Thyroid gland (tissue), 4 donors: ENCODE measurements at regions not wholly inside any gene's neighbourhood (a gene's known extent, or its start where the extent isn't known, plus 50 kb on each side); places are given as distances from the start of the nearest gene placed in this dataset.
"Not testable (repeated sequence)": the region's sequence is repeated elsewhere in the genome, so short reads cannot be mapped to it uniquely, and the experiment has no call there.

Source experiments
- DNase-seq, 2 donors: peaks; one replicate each; pipeline ENCODE4 v3.0.0-alpha.2; 2019
- H3K27ac ChIP-seq, 3 donors: fragments of 200-600 bp; sonication (generic); 1 replicate in 2 of 3; 2 replicates in 1 of 3; pipeline ENCODE4 v1.5.1; 2016 to 2019; ENCODE audit warnings: mild to moderate bottlenecking in 1 of 3, moderate library complexity in 1 of 3
- H3K27me3 ChIP-seq: fragments of 200-600 bp; sonication (generic); one replicate; pipeline ENCODE4 v1.5.1; 2019
- H3K36me3 ChIP-seq, 2 donors: fragments of 200-600 bp; sonication (generic); one replicate each; pipeline ENCODE4 v1.5.1; 2016 to 2019
- H3K4me1 ChIP-seq, 2 donors: fragments of 200-600 bp; sonication (generic); one replicate each; pipeline ENCODE4 v1.5.1; 2017 to 2019
- H3K4me3 ChIP-seq, 3 donors: fragments of 200-600 bp; sonication (generic); replicated peaks in 1 of 3; 1 replicate in 2 of 3; 2 replicates in 1 of 3; pipeline ENCODE4 v1.5.1; 2016; ENCODE audit warnings: mild to moderate bottlenecking in 1 of 3
- H3K9me3 ChIP-seq: fragments of 200-600 bp; sonication (generic); one replicate; pipeline ENCODE4 v1.5.1; 2017
- POLR2A ChIP-seq, 2 donors: fragments of 450-650 bp; IDR thresholded peaks; one replicate each; pipeline ENCODE4 v1.6.1; 2017; ENCODE audit warnings: antibody characterized with exemption in 2 of 2, mild to moderate bottlenecking in 2 of 2, moderate library complexity in 1 of 2
- WGBS, 2 donors: methylation state at CpG; one replicate each; pipeline ENCODE4 v1.1.5; 2017; 5-methylcytosine and 5-hydroxymethylcytosine counted together
- intact Hi-C: fragments of 100-400 bp; cut with DNase I; formaldehyde crosslinking; loops from one replicate; pipeline ENCODE4 v1.15.1; 2023
- TF ChIP-seq, protein P1 (sequence below), 6 experiments: fragments of 200-600 bp in 3 of 6; fragments of 450-650 bp in 3 of 6; sonication (generic) in 3 of 6; IDR thresholded peaks; one replicate each; pipeline ENCODE4 v1.5.1; 2016 to 2019; ENCODE audit warnings: antibody characterized with exemption in 6 of 6, mild to moderate bottlenecking in 2 of 6, inconsistent platforms in 1 of 6, moderate library complexity in 1 of 6

DNA sequence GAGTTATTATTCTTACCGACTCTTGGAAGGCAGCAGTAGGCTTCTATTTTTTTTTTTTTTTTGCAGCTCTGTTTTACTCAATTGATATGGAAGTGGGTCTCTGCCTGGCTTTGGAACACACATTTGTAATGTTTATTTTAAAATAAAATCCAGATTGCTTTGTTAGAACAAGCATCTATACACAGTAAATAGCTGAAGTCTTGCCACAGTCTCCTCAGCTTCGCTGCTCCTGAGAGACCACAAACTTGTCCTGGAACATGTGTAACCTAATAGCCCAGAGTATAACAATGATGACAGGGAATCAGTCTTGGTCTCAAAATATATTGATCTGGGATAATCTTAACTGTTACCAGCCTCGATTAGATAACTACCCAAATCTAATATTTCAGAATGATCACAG, 299.8 kb upstream of the NOX3 start:
- H3K9me3 ChIP-seq, result no peaks in the 10 kb centered on the region
- no peaks in the 10 kb centered on the region for H3K36me3 ChIP-seq
- intact Hi-C loops, result no loop called here
- no peak for DNase-seq
- H3K27ac ChIP-seq, result no peak overlapping the region
- H3K4me1 ChIP-seq, result peaks cover 0 to 5% of the 10 kb centered on the region in 2 donors
- no peak overlapping the region for H3K4me3 ChIP-seq
- no peak for TF ChIP-seq POLR2A (IDR thresholded peaks at IDR 0.05)
- TF ChIP-seq, protein P1, sequence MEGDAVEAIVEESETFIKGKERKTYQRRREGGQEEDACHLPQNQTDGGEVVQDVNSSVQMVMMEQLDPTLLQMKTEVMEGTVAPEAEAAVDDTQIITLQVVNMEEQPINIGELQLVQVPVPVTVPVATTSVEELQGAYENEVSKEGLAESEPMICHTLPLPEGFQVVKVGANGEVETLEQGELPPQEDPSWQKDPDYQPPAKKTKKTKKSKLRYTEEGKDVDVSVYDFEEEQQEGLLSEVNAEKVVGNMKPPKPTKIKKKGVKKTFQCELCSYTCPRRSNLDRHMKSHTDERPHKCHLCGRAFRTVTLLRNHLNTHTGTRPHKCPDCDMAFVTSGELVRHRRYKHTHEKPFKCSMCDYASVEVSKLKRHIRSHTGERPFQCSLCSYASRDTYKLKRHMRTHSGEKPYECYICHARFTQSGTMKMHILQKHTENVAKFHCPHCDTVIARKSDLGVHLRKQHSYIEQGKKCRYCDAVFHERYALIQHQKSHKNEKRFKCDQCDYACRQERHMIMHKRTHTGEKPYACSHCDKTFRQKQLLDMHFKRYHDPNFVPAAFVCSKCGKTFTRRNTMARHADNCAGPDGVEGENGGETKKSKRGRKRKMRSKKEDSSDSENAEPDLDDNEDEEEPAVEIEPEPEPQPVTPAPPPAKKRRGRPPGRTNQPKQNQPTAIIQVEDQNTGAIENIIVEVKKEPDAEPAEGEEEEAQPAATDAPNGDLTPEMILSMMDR (IDR thresholded peaks at IDR 0.05), result no peak
- WGBS, 2 donors, result 34 to 39% methylated on average over 3 of the region's 3 CpGs
- no peaks in the 10 kb centered on the region for H3K27me3 ChIP-seq

DNA sequence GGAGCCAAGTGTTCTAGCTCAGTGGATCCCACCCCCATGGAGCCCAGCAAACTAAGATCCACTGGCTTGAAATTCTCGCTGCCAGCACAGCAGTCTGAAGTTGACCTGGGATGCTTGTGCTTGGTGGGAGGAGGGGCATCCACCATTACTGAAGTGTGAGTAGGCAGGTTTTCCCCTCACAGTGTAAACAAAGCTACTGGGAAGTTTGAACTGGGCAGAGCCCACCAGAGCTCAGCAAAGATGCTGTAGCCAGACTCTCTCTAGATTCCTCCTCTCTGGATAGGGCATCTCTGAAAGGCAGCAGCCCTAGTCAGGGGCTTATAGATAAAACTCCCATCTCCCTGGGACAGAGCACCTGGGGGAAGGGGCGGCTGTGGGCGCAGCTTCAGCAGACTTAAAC, 293.1 kb upstream of the NOX3 start:
- 66 to 83% methylated on average over 1 to 3 of the region's 3 CpGs for WGBS, 2 donors

DNA sequence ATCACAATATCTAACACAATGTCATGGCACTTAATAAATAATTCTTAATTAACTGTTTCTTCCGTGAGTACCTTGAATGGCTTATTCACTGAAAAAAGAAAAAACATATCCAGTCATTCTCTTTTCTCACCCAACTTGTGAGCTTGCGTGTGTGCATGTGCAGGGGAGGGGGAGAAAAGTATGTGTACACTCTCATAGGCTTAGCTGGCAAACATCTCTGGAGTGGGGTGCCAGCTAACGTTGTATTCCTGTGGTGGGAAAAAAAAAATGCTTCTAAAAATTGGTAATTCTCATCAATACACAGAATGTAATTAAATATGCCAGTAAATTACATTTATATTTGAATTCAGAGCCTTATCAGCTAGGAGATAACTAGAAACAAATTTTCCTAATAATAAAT, 291.9 kb upstream of the NOX3 start:
- 85 to 88% methylated on average over 3 of the region's 3 CpGs for WGBS, 2 donors
- no peak for DNase-seq
- intact Hi-C loops, result no loop called here
- H3K4me1 ChIP-seq, result no peaks in the 10 kb centered on the region
- H3K27ac ChIP-seq, result no peak overlapping the region
- TF ChIP-seq POLR2A (IDR thresholded peaks at IDR 0.05), result no peak
- TF ChIP-seq, protein P1 (IDR thresholded peaks at IDR 0.05), result no peak
- no peaks in the 10 kb centered on the region for H3K9me3 ChIP-seq
- no peaks in the 10 kb centered on the region for H3K36me3 ChIP-seq
- no peaks in the 10 kb centered on the region for H3K27me3 ChIP-seq
- no peak overlapping the region for H3K4me3 ChIP-seq

More for the DNA sequence above, 293.1 kb upstream of the NOX3 start:
- H3K4me1 ChIP-seq, intact Hi-C loops, H3K4me3 ChIP-seq, H3K27me3 ChIP-seq, H3K36me3 ChIP-seq, H3K9me3 ChIP-seq, H3K27ac ChIP-seq, DNase-seq: not testable (repeated sequence)

DNA sequence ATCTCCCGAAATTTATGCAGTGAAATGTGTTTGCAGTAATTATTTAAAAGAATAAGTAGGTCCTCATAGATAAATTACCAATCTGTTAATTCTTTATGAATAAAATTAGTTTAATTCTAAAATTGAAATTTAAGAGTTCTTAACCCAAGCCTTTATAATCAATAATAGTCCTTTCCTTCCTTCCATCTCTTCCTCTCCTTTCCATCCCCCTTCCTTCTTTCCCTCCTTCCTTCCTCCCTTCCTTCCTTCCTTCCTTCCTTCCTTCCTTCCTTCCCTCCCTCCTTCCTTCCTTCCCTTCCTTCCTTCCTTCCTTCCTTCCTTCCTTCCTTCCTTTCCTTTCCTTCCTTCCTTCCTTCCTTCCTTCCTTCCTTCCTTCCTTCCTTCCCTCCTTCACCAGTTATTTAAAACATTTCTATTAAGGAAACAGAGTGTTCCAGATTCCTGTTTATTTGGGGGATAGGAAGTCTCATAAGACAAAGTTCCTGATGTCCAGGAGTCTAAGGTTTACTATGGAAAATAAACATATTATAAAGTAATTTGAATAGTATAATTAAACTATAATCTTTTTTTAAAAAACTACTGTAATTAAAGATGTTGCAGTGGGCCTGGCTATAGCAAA, 285.3 kb upstream of the NOX3 start:
- H3K4me1 ChIP-seq, result no peaks in the 10 kb centered on the region
- H3K27ac ChIP-seq, result no peak overlapping the region
- 94 to 96% methylated on average over 1 of the region's 1 CpG for WGBS, 2 donors
- no peaks in the 10 kb centered on the region for H3K36me3 ChIP-seq
- H3K27me3 ChIP-seq, result no peaks in the 10 kb centered on the region
- intact Hi-C loops, result no loop called here
- H3K9me3 ChIP-seq, result no peaks in the 10 kb centered on the region
- no peak overlapping the region for H3K4me3 ChIP-seq
- no peak for TF ChIP-seq POLR2A (IDR thresholded peaks at IDR 0.05)
- TF ChIP-seq, protein P1 (IDR thresholded peaks at IDR 0.05), result no peak
- no peak for DNase-seq

DNA sequence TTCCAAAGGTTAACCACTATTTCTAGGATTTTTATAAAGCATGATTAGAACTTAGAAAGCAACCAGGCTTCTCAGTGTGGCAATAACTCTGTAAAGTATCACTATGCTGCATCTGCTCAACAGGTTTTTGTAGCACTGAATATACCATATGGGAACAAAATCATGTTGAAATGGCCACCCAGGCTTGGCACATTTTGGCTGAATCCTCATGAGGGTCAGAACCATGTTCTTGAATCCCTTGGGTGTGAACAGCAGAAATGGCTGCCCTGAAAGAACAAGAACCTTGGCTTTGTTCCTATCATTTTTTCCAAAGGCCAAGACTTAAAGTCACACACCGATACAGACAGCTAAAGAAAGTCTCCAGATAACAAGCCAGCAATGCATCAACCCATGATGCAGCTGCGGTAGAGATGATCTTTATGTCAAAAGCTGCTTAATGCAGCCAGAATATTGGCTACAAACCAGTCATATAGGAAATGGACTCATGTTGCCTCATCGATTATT, 283.0 kb upstream of the NOX3 start:
- Histone ChIP-seq H3K9me3 (no peaks in the 10 kb centered on the region), H3K36me3 (no peaks in the 10 kb centered on the region), H3K4me1 (no peaks in the 10 kb centered on the region), H3K27me3 (no peaks in the 10 kb centered on the region), H3K4me3 (no peak overlapping the region), H3K27ac (no peak overlapping the region)
- WGBS, 2 donors, result 87 to 90% methylated on average over 3 of the region's 3 CpGs
- TF ChIP-seq, protein P1 (IDR thresholded peaks at IDR 0.05), result no peak
- no peak for TF ChIP-seq POLR2A (IDR thresholded peaks at IDR 0.05)
- no peak for DNase-seq
- intact Hi-C loops, result no loop called here
